SU-DHL-6 (cell line): ENCODE measurements at regions not wholly inside any gene's neighbourhood (a gene's known extent, or its start where the extent isn't known, plus 50 kb on each side); places are given as distances from the start of the nearest gene placed in this dataset.

ENCODE experiments used
- CTCF ChIP-seq: fragments of 200-600 bp; sonication (generic); IDR thresholded peaks from one replicate; pipeline ENCODE4 v1.5.1; 2017; ENCODE audit warnings: antibody characterized with exemption, mild to moderate bottlenecking, low read length, moderate library complexity; ENCODE audit not compliant: insufficient read depth, poor library complexity, severe bottlenecking
- EZH2phosphoT487 ChIP-seq: fragments of 200-600 bp; sonication (generic), shearing (Covaris generic); conservative IDR thresholded peaks from 2 replicates; pipeline ENCODE4 v1.6.1; 2018; ENCODE audit warnings: mild to moderate bottlenecking, antibody characterized with exemption, low read length, moderate library complexity, mixed read lengths

DNA sequence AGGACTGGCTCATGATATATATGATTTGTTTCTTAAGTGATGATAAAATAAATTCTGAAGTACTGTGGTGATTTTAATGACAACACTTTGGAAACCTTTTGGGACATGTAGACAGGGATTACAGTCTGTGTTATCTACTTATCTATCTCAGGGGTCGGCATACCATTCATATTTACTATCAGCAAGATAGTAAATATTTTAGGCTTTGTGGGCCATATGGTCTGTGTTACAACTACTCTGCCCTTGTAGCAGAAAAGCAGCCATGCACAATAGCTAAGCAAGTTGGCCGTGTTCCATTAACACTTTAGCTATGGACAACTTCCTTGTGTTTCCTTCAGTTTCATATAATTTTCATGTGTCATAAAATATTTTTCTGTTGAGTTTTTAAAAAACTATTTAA is 97.8 kb upstream of the PRPS1L1 start:
- TF ChIP-seq CTCF (no peak), EZH2phosphoT487 (no peak)
